H9 (cell line): ENCODE measurements at regions not wholly inside any gene's neighbourhood (a gene's known extent, or its start where the extent isn't known, plus 50 kb on each side); places are given as distances from the start of the nearest gene placed in this dataset.

ENCODE experiments used
- DNase-seq: peaks from one replicate; pipeline ENCODE4 v3.0.0-alpha.2; 2017
- H2AFZ ChIP-seq: one replicate; pipeline ENCODE4 v1.6.1; 2013; ENCODE audit warnings: mild to moderate bottlenecking, low read length, control low read depth, moderate library complexity
- H2AK5ac ChIP-seq: 2 replicates; pipeline ENCODE4 v1.6.1; 2013; ENCODE audit warnings: low read length, control low read depth, mixed read lengths; ENCODE audit not compliant: insufficient read length
- H2BK120ac ChIP-seq: one replicate; pipeline ENCODE4 v1.6.1; 2013; ENCODE audit warnings: low read depth, mild to moderate bottlenecking, low read length, control low read depth, inconsistent platforms; ENCODE audit not compliant: poor library complexity, severe bottlenecking
- H2BK12ac ChIP-seq: 2 replicates; pipeline ENCODE4 v1.6.1; 2013; ENCODE audit warnings: low read length, control low read depth, mixed read lengths, low read depth; ENCODE audit not compliant: insufficient read length
- H2BK15ac ChIP-seq: 2 replicates; pipeline ENCODE4 v1.6.1; 2013; ENCODE audit warnings: low read depth, low read length, control low read depth
- H2BK20ac ChIP-seq: one replicate; pipeline ENCODE4 v1.6.1; 2013; ENCODE audit warnings: low read depth, mild to moderate bottlenecking, low read length, control low read depth, inconsistent platforms; ENCODE audit not compliant: poor library complexity, severe bottlenecking
- H2BK5ac ChIP-seq: 2 replicates; pipeline ENCODE4 v1.6.1; 2013; ENCODE audit warnings: low read length, control low read depth, mixed read lengths; ENCODE audit not compliant: insufficient read length
- H3K14ac ChIP-seq: 2 replicates; pipeline ENCODE4 v1.6.1; 2013; ENCODE audit warnings: low read length, control low read depth; ENCODE audit not compliant: insufficient read depth
- H3K18ac ChIP-seq: 2 replicates; pipeline ENCODE4 v1.6.1; 2013; ENCODE audit warnings: low read depth, mild to moderate bottlenecking, mixed read lengths, low read length, control low read depth; ENCODE audit not compliant: insufficient read length
- H3K23ac ChIP-seq: 2 replicates; pipeline ENCODE4 v1.6.1; 2013; ENCODE audit warnings: low read length, control low read depth, mixed read lengths, low read depth; ENCODE audit not compliant: insufficient read length
- H3K23me2 ChIP-seq: 2 replicates; pipeline ENCODE4 v1.6.1; 2013; ENCODE audit warnings: low read depth, mild to moderate bottlenecking, mixed read lengths, low read length, control low read depth; ENCODE audit not compliant: insufficient read length, poor library complexity, severe bottlenecking
- H3K27ac ChIP-seq: 2 replicates; pipeline ENCODE4 v1.5.1; 2013; ENCODE audit warnings: low read length, control low read depth, mixed read lengths, low read depth; ENCODE audit not compliant: insufficient read length
- H3K27me3 ChIP-seq: 2 replicates; pipeline ENCODE4 v1.6.1; 2013; ENCODE audit warnings: low read length, control low read depth, inconsistent platforms; ENCODE audit not compliant: insufficient read depth
- H3K4ac ChIP-seq: 2 replicates; pipeline ENCODE4 v1.6.1; 2013; ENCODE audit warnings: low read depth, mild to moderate bottlenecking, control low read depth, inconsistent platforms, low read length, moderate library complexity
- H3K4me1 ChIP-seq: 2 replicates; pipeline ENCODE4 v1.6.1; 2013; ENCODE audit warnings: low read length, control low read depth, inconsistent platforms; ENCODE audit not compliant: insufficient read depth
- H3K4me2 ChIP-seq: 2 replicates; pipeline ENCODE4 v1.6.1; 2013; ENCODE audit warnings: low read length, control low read depth, mixed read lengths; ENCODE audit not compliant: insufficient read length, insufficient read depth
- H3K56ac ChIP-seq: 2 replicates; pipeline ENCODE4 v1.6.1; 2013; ENCODE audit warnings: low read depth, mild to moderate bottlenecking, mixed read lengths, low read length, control low read depth; ENCODE audit not compliant: insufficient read length
- H3K79me1 ChIP-seq: 2 replicates; pipeline ENCODE4 v1.6.1; 2013; ENCODE audit warnings: low read depth, mild to moderate bottlenecking, moderate library complexity, low read length, control low read depth, inconsistent platforms; ENCODE audit not compliant: insufficient read depth, poor library complexity, severe bottlenecking
- H3K79me2 ChIP-seq: 2 replicates; pipeline ENCODE4 v1.6.1; 2013; ENCODE audit warnings: low read length, control low read depth, inconsistent platforms; ENCODE audit not compliant: insufficient read depth
- H3K9ac ChIP-seq: 2 replicates; pipeline ENCODE4 v1.6.1; 2013; ENCODE audit warnings: low read length, control low read depth, mixed read lengths; ENCODE audit not compliant: insufficient read length; ENCODE audit errors: extremely low read depth
- H3K9me3 ChIP-seq: one replicate; pipeline ENCODE4 v1.6.1; 2013; ENCODE audit warnings: low read depth, low read length, inconsistent platforms; ENCODE audit not compliant: control insufficient read depth
- H3T11ph ChIP-seq: one replicate; pipeline ENCODE4 v1.6.1; 2013; ENCODE audit warnings: mild to moderate bottlenecking, low read length, control low read depth, inconsistent platforms
- H4K20me1 ChIP-seq: one replicate; pipeline ENCODE4 v1.6.1; 2013; ENCODE audit not compliant: control insufficient read depth, insufficient read length, insufficient read depth
- H4K5ac ChIP-seq: 2 replicates; pipeline ENCODE4 v1.6.1; 2013; ENCODE audit warnings: low read depth, mild to moderate bottlenecking, mixed read lengths, low read length, control low read depth; ENCODE audit not compliant: insufficient read length
- H4K8ac ChIP-seq: replicated peaks from 2 replicates; pipeline ENCODE4 v1.6.1; 2013; ENCODE audit warnings: low read length, control low read depth, mixed read lengths, low read depth; ENCODE audit not compliant: insufficient read length
- H4K91ac ChIP-seq: 2 replicates; pipeline ENCODE4 v1.6.1; 2013; ENCODE audit warnings: low read depth, mild to moderate bottlenecking, moderate library complexity, mixed read lengths, low read length, control low read depth; ENCODE audit not compliant: insufficient read length
- H3K27ac Mint-ChIP-seq, 3 experiments: 2 replicates in 2 of 3; 3 replicates in 1 of 3; pipeline ENCODE4 v1.8.0; 2020 to 2021; ENCODE audit warnings: mixed read lengths in 3 of 3, mild to moderate bottlenecking in 1 of 3, moderate library complexity in 1 of 3
- H3K27me3 Mint-ChIP-seq: 2 replicates; pipeline ENCODE4 v1.8.0; 2021; ENCODE audit warnings: low read depth, mild to moderate bottlenecking, moderate library complexity, mixed read lengths
- H3K36me3 Mint-ChIP-seq, 3 experiments: 2 replicates in 2 of 3; 3 replicates in 1 of 3; pipeline ENCODE4 v1.8.0; 2020 to 2021; ENCODE audit warnings: low read depth in 3 of 3, mixed read lengths in 3 of 3; ENCODE audit not compliant: insufficient read depth in 1 of 3
- H3K4me1 Mint-ChIP-seq, 2 experiments: 2 replicates each; pipeline ENCODE4 v1.8.0; 2020; ENCODE audit warnings: mixed read lengths in 2 of 2
- H3K4me3 Mint-ChIP-seq, 2 experiments: 2 replicates in 1 of 2; 3 replicates in 1 of 2; pipeline ENCODE4 v1.8.0; 2020 to 2021; ENCODE audit warnings: mild to moderate bottlenecking in 2 of 2, mixed read lengths in 2 of 2, moderate library complexity in 1 of 2
- H3K9me3 Mint-ChIP-seq, 2 experiments: 2 replicates in 1 of 2; 3 replicates in 1 of 2; pipeline ENCODE4 v1.8.0; 2020; ENCODE audit warnings: mild to moderate bottlenecking in 2 of 2, mixed read lengths in 2 of 2, moderate library complexity in 1 of 2
- WGBS: extraction: QIAGEN DNeasy Blood & Tissue Kit; methylation state at CpG from one replicate; pipeline ENCODE4 v1.1.7; 2013; ENCODE audit warnings: missing lambda C conversion rate, low lambda C conversion rate, mixed read lengths; ENCODE audit not compliant: insufficient read length; ENCODE audit errors: extremely low coverage; 5-methylcytosine and 5-hydroxymethylcytosine counted together
- TF ChIP-seq, protein P1 (sequence below): fragments of 200-600 bp; sonication (generic); conservative IDR thresholded peaks from 3 replicates; pipeline ENCODE4 v1.8.0; 2021; ENCODE audit warnings: antibody characterized with exemption, mild to moderate bottlenecking

DNA sequence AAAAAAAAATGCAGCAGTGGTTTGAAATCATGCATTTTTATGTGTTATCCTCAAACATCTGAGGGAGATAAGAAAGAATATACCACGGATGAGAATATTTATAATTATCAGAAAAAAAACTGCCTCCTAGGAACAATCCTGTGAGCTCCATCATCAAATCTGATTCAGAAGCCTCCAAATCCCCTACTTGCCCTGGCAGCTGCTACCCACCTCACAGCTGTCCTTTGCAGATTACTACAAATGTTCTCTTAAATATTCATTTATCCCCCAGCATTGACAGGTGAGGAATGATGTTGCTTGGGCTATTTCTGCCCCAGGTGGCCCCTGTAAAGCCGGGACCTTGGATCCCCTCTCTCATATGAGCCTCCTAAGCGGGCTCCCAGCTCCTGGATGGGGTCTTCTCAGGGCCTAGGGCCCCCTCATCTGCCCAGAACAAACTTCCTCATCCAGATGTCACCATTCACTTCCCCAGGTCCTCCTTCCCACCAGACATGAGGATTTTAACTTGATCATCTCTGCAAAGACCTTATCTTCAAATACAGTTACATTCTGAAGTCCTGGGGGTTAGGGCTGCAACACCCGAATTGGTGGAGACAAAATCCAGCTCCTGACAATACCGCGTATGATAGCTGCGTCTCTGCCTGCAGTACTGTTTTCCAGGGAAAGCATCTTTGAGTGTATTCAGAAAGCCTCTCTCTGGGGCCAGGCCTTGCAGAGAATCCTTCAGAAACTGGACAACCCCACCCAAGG lies 81.9 kb upstream of the INSIG1 start:
- Histone ChIP-seq H3K4me2 (no peak overlapping the region), H3K4ac (no peak overlapping the region), H3K9me3 (no peaks in the 10 kb centered on the region), H2BK120ac (no peak overlapping the region), H4K5ac (no peak overlapping the region), H3K27me3 (no peaks in the 10 kb centered on the region), H4K20me1 (no peaks in the 10 kb centered on the region), H3K23me2 (no peaks in the 10 kb centered on the region), H2BK5ac (no peak overlapping the region), H3K9ac (no peak overlapping the region), H2AK5ac (no peak overlapping the region), H3K79me2 (no peaks in the 10 kb centered on the region), H3K18ac (no peak overlapping the region), H3K14ac (no peak overlapping the region), H4K8ac (no peak overlapping the region), H2BK20ac (no peak overlapping the region), H3K23ac (no peak overlapping the region), H3K4me1 (no peaks in the 10 kb centered on the region), H3T11ph (no peak overlapping the region), H3K79me1 (no peaks in the 10 kb centered on the region), H3K27ac (no peak overlapping the region), H2AFZ (no peak overlapping the region), H4K91ac (no peak overlapping the region), H2BK15ac (no peak overlapping the region), H3K56ac (no peak overlapping the region), H2BK12ac (no peak overlapping the region)
- H3K4me1 Mint-ChIP-seq: peaks cover 14 to 24% of the 10 kb centered on the region in 2 experiments
- no peaks in the 10 kb centered on the region; a peak in 2 of 7 replicates for H3K36me3 Mint-ChIP-seq
- WGBS: no CpG with 5 or more reads among the region's 7 CpGs
- H3K27me3 Mint-ChIP-seq: peaks cover 2% of the 10 kb centered on the region
- no peak for DNase-seq
- H3K27ac Mint-ChIP-seq: no peak overlapping the region; a peak in 1 of 7 replicates
- H3K4me3 Mint-ChIP-seq: no peak overlapping the region
- peaks cover 0 to 3% of the 10 kb centered on the region in 2 experiments; a peak in 1 of 5 replicates for H3K9me3 Mint-ChIP-seq
- TF ChIP-seq, protein P1, sequence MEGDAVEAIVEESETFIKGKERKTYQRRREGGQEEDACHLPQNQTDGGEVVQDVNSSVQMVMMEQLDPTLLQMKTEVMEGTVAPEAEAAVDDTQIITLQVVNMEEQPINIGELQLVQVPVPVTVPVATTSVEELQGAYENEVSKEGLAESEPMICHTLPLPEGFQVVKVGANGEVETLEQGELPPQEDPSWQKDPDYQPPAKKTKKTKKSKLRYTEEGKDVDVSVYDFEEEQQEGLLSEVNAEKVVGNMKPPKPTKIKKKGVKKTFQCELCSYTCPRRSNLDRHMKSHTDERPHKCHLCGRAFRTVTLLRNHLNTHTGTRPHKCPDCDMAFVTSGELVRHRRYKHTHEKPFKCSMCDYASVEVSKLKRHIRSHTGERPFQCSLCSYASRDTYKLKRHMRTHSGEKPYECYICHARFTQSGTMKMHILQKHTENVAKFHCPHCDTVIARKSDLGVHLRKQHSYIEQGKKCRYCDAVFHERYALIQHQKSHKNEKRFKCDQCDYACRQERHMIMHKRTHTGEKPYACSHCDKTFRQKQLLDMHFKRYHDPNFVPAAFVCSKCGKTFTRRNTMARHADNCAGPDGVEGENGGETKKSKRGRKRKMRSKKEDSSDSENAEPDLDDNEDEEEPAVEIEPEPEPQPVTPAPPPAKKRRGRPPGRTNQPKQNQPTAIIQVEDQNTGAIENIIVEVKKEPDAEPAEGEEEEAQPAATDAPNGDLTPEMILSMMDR: no peak
